ENCODE measurements at regions not wholly inside any gene's neighbourhood (a gene's known extent, or its start where the extent isn't known, plus 50 kb on each side); places are given as distances from the start of the nearest gene placed in this dataset.

GRCh38 chr1:218702775-218703174, 357.6 kb downstream of the TGFB2 start:
- TF ChIP-seq POLR2AphosphoS5 (IDR thresholded peaks at IDR 0.05): no peak
- no peak for TF ChIP-seq CTCF (IDR thresholded peaks at IDR 0.05)
